Panc1 (cell line): ENCODE measurements at regions not wholly inside any gene's neighbourhood (a gene's known extent, or its start where the extent isn't known, plus 50 kb on each side); places are given as distances from the start of the nearest gene placed in this dataset.
"Not testable (repeated sequence)": the region's sequence is repeated elsewhere in the genome, so short reads cannot be mapped to it uniquely, and the experiment has no call there.

Experiments used
- ATAC-seq: fragments of 200-7000 bp; cut with Tn5 transposase; 2 replicates; pipeline ENCODE4 v1.9.1; 2020; ENCODE audit warnings: mild to moderate bottlenecking, moderate library complexity
- BruUV-seq: library from RNA; stranded (reverse); fragments of 400-500 nt; replicated peaks from 2 replicates; lab custom pipeline; 2021; lab: Mats Ljungman, UMichigan
- CTCF ChIA-PET: fragments of 300-600 bp; sonication (Branson Sonifier 250); formaldehyde crosslinking; loops from one replicate; lab custom pipeline; 2022; ENCODE audit warnings: antibody characterized with exemption; lab: Charles Lee
- POLR2A ChIA-PET: fragments of 300-600 bp; sonication (Branson Sonifier 250); formaldehyde crosslinking; loops from one replicate; lab custom pipeline; 2022; ENCODE audit warnings: antibody characterized with exemption; lab: Charles Lee
- DNase-seq: peaks from one replicate; pipeline ENCODE4 v3.0.0-alpha.2; 2010; ENCODE audit warnings: low read depth, low spot score
- H3K27ac ChIP-seq: 2 replicates; pipeline ENCODE4 v1.5.1; 2011; ENCODE audit warnings: mild to moderate bottlenecking, low read length, inconsistent platforms
- H3K27me3 ChIP-seq: fragments of 200-500 bp; sonication (Bioruptor generic); 2 replicates; pipeline ENCODE4 v1.6.0; 2014; ENCODE audit warnings: low read length, inconsistent platforms; ENCODE audit not compliant: control insufficient read depth, insufficient read depth
- H3K36me3 ChIP-seq: fragments of 200-500 bp; sonication (Bioruptor generic); 2 replicates; pipeline ENCODE4 v1.5.1; 2014; ENCODE audit warnings: inconsistent platforms, mild to moderate bottlenecking, low read length, moderate library complexity; ENCODE audit not compliant: control insufficient read depth, insufficient read depth
- H3K4me1 ChIP-seq: 2 replicates; pipeline ENCODE4 v1.5.1; 2011; ENCODE audit warnings: inconsistent platforms, mild to moderate bottlenecking, low read length, moderate library complexity; ENCODE audit not compliant: control insufficient read depth, insufficient read depth
- H3K4me3 ChIP-seq, 2 experiments: 2 replicates each; pipeline ENCODE4 v1.5.1; 2011 to 2012; ENCODE audit warnings: low read depth in 2 of 2, low read length in 2 of 2, mild to moderate bottlenecking in 2 of 2, inconsistent platforms in 1 of 2, moderate library complexity in 1 of 2
- H3K9me3 ChIP-seq: fragments of 200-500 bp; sonication (Bioruptor generic); 2 replicates; pipeline ENCODE4 v1.5.1; 2014; ENCODE audit warnings: low read depth, mild to moderate bottlenecking, inconsistent platforms, low read length, moderate library complexity; ENCODE audit not compliant: control insufficient read depth, insufficient read depth
- CTCF ChIP-seq: fragments of 450-650 bp; IDR thresholded peaks from 2 replicates; pipeline ENCODE4 v1.5.1; 2017; ENCODE audit warnings: mild to moderate bottlenecking
- POLR2AphosphoS5 ChIP-seq: IDR thresholded peaks from 2 replicates; pipeline ENCODE4 v1.6.1; 2012; ENCODE audit warnings: mild to moderate bottlenecking, low read depth, low read length, moderate library complexity
- REST ChIP-seq, 2 experiments: IDR thresholded peaks; 2 replicates each; pipeline ENCODE4 v1.6.1; 2011 to 2012; ENCODE audit warnings: low read depth in 2 of 2, control low read depth in 1 of 2, low read length in 1 of 2, mild to moderate bottlenecking in 1 of 2, moderate library complexity in 1 of 2; ENCODE audit not compliant: insufficient read depth in 1 of 2
- SIN3A ChIP-seq: IDR thresholded peaks from 2 replicates; pipeline ENCODE4 v1.6.1; 2012; ENCODE audit warnings: low read depth, mild to moderate bottlenecking, low read length, moderate library complexity, borderline replicate concordance; ENCODE audit not compliant: insufficient read depth
- TCF7L2 ChIP-seq: IDR thresholded peaks from 2 replicates; pipeline ENCODE4 v1.6.1; 2011; ENCODE audit warnings: mild to moderate bottlenecking, low read depth, low read length, inconsistent platforms
- in situ Hi-C: cut with HindIII; loops from 2 replicates; pipeline ENCODE4 v1.10.0; 2016; ENCODE audit warnings: low sequenced_read_pairs, low pct_unique_long_range_greater_than_20kb
- intact Hi-C: fragments of 100-400 bp; cut with micrococcal nuclease; formaldehyde crosslinking; loops from one replicate; pipeline ENCODE4 v1.10.0; 2022; ENCODE audit not compliant: unreplicated experiment

- Histone ChIP-seq H3K9me3 (no peaks in the 10 kb centered on the region), H3K4me1 (no peaks in the 10 kb centered on the region), H3K27ac (no peak overlapping the region), H3K27me3 (no peaks in the 10 kb centered on the region), H3K4me3 (no peak overlapping the region), H3K36me3 (no peaks in the 10 kb centered on the region)
- CTCF ChIA-PET = no interaction called here
- intact Hi-C loops = no loop called here
- ATAC-seq (no peak), DNase-seq (no peak)
- TF ChIP-seq REST (IDR thresholded peaks at IDR 0.05; ENCODE audit: insufficient read depth in 1 of 2, low read depth in 2 of 2, low read length in 1 of 2) (no peak), SIN3A (no peak), CTCF (no peak), TCF7L2 (no peak), POLR2AphosphoS5 (no peak)
- in situ Hi-C loops = no loop called here
- POLR2A ChIA-PET = no interaction called here
- no TSS peak for BruUV-seq
Observed at GRCh38 chr20:12248481-12248880, 330.8 kb downstream of the BTBD3 start.

- DNase-seq, H3K36me3 ChIP-seq, H3K4me3 ChIP-seq, H3K4me1 ChIP-seq, in situ Hi-C loops, H3K27ac ChIP-seq, H3K27me3 ChIP-seq, H3K9me3 ChIP-seq, ATAC-seq, CTCF ChIA-PET, POLR2A ChIA-PET, BruUV-seq, intact Hi-C loops: not testable (repeated sequence)
Observed at GRCh38 chr20:12250661-12251060, 333.0 kb downstream of the BTBD3 start.

- ATAC-seq (no peak), DNase-seq (no peak)
- H3K27ac ChIP-seq = no peak overlapping the region
- H3K4me3 ChIP-seq = no peak overlapping the region
- intact Hi-C loops (no loop called here), in situ Hi-C loops (no loop called here)
- H3K4me1 ChIP-seq = no peaks in the 10 kb centered on the region
- ChIA-PET POLR2A (no interaction called here), CTCF (no interaction called here)
- no peak for TF ChIP-seq SIN3A
- TF ChIP-seq REST (IDR thresholded peaks at IDR 0.05; ENCODE audit: insufficient read depth in 1 of 2, low read depth in 2 of 2, low read length in 1 of 2) = no peak
- no peak for TF ChIP-seq TCF7L2
- no peak for TF ChIP-seq POLR2AphosphoS5
- no peak for TF ChIP-seq CTCF
- no peaks in the 10 kb centered on the region for H3K9me3 ChIP-seq
- H3K27me3 ChIP-seq = no peaks in the 10 kb centered on the region
- H3K36me3 ChIP-seq = no peaks in the 10 kb centered on the region
- BruUV-seq = no TSS peak
Observed at GRCh38 chr20:12252793-12253192, 335.1 kb downstream of the BTBD3 start.
